Myocyte (in vitro differentiated cells): ENCODE measurements at regions not wholly inside any gene's neighbourhood (a gene's known extent, or its start where the extent isn't known, plus 50 kb on each side); places are given as distances from the start of the nearest gene placed in this dataset.

Source experiments
- DNase-seq: peaks from one replicate; pipeline ENCODE4 v3.0.0-alpha.2; 2012; ENCODE audit warnings: low read depth

DNA sequence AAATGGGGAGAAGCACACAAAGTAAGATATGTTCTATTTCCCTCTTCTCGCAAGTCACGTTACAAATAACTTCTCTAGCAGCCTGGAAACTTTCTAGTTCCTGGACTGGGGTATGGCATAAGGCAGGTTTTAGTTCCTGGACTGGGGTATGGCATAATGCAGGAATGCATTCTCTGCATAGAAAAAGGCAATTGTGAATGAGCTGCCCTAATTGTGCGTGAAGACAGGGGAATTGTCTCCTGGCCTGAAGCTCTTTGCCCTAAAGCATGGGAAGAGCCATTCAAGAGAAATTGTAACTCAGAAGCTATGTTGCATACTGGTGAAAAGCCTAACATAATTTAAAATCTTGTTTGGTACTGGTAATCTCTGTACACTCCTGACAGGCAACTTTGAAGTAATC lies 54.3 kb upstream of the CBLB start:
- no peak for DNase-seq

DNA sequence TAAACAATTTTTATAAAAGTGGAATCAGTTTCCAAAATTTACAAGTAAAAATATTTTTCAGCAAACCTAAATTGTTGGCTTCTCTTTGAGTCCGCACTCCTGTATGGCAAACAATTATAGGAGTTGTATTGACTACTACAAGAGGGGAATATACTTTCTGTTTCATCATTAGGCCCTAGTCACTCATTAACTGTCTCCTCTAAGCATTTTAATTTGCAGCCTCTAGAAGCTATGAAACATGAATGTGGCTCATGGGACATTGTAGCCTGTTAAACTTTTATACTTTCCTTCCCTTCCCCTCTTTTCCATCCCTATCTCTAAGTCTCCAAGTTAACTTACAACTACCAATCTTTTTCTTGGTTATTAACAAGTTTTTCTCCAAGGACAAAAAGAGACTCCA lies 58.9 kb upstream of the CBLB start:
- no peak for DNase-seq

DNA sequence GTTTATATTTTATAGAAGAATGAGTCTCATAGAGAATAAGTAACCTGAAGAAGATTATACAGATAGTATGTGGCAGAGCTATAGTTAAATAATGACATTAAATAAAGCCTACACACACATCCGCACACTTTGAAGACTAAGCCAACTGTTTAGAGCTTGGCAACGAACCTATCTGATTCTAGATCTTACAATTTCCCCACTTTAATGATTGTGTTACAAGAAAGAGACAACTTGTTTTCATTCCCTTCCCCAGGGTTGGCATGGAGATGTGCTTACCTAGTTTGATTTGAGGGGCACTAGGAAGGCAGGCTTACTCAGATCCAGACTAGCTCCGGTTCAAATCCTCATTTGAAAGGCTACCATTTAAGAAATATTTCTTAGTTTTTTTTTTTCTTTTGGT lies 61.9 kb upstream of the CBLB start:
- DNase-seq = no peak

DNA sequence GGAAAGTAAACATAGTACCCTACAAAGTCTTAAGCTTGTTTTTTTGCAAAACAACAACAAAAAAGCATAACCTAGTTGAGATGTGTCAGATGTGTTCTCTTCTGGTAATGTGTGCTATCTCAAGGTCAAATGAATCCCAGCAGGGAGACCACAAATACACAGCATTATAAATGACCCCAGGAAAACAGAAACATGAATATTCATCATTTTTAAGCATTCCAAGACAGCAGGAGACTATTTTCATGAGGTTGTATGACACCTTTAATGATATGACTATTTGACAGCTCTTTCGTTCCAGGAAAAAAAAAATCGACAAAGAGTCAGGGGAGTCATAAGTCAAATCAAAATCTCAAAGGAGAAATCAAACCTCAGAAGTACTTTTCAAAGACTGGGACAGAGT lies 62.7 kb upstream of the CBLB start:
- DNase-seq = no peak

DNA sequence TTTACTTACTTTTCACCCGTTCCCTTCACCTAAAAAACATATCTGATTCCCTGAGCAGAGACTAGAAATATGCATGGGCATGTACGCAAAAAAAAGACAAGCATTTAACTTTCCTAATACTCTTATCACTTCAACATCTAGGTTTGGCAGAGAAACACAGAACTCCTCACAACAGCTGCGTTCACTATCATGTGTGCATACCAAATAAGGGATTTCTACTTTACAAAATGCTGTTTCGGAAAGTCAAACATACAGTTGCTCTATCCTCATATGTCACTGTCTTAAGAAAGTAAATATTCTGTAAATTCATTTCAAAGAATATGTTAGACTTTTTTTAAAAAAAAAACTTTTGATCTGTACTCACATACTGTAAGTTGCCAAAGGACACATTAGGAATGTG lies 65.1 kb upstream of the CBLB start:
- peak; percentile 57 for DNase-seq

DNA sequence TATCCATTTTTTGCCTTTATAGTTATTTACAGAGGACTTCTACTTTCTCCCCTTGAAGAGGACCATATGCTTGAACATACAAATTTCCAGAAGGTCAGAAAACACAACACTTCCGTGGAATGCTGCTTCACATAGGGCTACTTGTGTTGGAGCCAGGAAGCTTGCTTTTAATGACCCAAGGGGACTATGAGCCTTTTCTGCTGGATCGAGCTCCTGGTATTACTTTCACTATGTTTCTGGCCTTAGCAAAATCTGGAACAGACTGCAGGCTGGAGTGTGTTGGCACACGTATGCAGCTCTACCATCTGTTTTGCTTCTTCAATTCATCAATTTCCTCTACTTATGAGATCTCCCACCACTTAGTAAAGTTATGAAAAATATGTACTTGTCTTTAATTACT lies 69.3 kb upstream of the CBLB start:
- peak; percentile 56 for DNase-seq

DNA sequence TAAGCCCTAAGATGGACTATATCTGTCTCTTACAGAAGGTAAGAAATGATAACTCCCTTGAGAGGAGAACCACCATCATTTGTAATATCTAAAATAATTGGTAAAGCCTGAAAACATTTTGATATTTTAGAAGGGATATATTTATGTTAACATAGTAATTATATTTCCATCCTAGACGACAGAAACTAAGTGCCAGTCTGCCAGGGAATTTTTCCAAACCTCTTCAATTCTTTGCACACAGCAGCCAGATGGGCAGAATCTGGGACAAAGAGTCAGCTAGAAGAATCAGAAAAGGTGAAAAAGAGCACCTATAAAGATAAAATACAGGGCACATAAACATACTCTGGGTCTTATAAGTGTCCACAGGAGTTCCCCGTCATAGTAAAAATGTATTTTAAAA lies 70.0 kb upstream of the CBLB start:
- no peak for DNase-seq

DNA sequence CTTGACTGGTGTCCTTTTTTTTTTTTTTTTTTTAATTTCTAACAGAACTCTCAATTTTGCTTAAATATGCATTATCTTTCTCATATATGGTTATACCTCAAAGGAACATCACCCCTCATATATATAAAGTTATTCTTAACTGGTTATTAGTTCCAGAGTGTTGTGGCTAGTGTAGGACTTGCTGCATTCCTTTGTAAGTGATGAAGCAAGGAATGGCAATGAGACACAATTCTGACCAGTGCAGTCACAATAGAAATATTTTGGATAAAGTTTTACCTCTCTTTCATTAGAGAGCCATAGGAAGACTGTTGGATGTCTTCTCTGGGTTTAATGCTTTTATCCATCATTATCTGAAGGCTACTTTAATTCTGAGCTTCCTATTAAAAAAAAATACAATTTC lies 75.5 kb upstream of the CBLB start:
- DNase-seq = no peak

DNA sequence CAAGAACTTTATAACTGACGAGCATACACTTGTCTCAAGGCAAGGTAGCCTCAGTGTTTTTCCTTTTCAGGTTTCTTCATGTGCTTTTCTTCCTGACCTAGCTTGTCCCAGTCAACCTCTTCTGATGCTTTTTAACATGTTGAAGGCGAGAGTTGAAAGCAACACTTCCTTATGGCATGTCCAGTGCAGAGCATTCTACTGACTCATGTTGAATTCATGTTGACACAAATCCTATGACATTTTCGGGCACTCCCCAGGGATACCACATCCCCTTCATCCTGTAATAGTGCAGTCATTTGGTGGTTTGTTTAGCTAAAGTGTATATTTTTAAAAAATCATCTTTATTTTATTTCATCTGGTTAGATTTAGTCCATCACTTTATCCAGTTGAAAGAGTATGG lies 75.9 kb upstream of the CBLB start:
- peak; percentile 58 for DNase-seq

DNA sequence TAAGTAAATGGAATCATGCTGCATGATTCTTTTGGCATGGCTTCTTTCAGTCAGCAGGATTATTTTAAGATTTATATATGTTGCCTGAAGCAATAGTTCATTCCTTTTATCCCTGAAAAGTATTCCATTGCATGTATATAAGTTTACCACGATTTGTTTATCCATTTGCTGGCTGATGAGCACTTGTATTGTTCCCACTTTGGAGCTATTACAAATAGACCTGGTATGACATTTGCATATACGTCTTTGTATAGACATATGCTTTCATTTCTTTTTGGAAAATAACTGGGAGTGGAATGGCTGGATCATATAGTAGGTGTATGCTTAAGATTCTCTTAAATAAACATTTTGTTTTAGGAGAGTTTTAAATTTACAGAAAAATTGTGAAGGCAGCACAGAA lies 79.3 kb upstream of the CBLB start:
- no peak for DNase-seq

DNA sequence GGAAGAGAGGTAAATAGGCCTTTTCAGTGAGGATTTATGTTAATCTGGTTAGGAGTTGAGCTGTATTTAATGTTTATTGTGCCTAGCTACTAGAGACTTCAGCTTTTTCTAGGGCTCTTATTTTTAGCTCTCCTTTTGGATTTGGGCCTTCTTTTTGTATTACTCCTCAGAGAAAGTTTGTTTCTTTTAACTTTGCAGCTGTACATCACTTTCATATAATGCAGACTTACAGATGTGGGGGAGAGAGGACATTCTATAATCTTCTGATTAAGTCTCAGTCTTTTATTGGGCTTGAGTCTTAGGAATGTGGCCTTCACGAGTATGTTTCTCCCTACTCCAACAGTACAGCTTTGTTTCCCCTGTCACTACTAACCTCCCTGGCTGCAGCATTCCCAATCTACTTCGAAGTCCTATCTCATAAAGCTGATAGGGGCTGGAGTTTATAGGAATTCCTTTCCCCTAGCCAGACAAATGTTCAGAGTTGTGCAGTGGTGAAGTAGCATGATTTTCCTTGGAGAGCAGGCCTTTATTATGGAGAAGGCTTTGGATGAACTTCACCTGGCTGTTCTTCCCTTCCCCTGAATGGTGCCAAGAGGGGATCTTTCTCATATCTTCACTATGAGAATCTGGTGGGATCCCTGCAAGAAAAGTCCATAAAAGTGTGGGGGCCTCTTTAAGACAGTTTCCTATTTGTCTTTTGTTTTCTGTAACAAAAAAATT lies 82.2 kb upstream of the CBLB start:
- no peak for DNase-seq

DNA sequence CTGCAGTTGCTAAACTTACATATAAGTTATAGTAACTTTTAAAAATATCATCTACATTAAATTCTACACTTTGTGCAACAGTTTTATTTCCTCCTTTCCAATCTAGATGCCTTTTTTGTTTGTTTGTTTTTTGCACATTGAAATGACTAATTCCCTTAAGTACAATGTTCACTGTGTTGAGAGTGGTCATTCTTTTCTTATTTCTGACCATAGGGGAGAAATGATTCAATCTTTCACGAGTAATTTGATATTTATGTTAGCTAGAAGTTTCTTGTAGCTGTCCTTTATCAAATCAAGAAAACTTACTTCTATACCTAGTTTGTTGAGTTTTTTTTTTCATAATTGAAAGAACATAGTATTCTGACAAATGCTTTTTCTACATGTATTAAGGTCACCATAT lies 85.0 kb upstream of the CBLB start:
- DNase-seq = no peak

DNA sequence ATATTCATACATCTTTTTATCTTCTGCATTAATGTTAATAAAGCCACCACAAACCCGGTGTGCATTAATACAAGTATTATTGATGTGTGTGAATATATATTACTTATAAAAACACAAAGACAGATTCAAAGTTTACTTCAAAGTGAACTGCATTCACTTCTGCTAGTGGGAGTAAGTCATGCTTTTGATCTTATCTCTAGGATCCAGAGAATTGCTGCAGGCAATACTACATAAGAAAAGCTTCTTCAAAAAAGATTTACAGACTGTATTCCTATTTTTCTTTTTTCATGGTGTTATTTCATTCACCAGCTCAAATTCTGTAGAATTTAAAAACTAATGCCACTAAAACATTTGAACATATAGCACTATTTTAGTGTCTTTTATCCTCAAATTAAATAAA lies 87.5 kb upstream of the CBLB start:
- no peak for DNase-seq

DNA sequence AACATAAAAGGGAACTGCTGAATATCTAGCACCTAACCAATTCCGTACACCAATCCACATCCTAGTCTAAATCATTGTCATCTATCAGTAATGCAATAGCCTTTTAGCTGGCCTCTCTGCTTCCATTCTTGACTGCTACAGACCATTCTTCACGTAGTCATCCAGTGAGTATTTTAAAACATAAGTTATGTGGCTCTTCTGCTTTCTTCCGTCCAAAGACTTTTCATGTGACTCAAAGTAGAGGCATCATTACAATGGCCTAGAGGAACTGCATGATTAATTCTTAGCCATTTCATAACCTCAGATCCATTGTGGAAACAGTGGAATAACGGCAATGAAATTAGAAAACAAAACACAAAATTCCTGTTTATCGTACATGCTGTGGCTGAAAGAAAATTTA lies 88.9 kb upstream of the CBLB start:
- DNase-seq = no peak

DNA sequence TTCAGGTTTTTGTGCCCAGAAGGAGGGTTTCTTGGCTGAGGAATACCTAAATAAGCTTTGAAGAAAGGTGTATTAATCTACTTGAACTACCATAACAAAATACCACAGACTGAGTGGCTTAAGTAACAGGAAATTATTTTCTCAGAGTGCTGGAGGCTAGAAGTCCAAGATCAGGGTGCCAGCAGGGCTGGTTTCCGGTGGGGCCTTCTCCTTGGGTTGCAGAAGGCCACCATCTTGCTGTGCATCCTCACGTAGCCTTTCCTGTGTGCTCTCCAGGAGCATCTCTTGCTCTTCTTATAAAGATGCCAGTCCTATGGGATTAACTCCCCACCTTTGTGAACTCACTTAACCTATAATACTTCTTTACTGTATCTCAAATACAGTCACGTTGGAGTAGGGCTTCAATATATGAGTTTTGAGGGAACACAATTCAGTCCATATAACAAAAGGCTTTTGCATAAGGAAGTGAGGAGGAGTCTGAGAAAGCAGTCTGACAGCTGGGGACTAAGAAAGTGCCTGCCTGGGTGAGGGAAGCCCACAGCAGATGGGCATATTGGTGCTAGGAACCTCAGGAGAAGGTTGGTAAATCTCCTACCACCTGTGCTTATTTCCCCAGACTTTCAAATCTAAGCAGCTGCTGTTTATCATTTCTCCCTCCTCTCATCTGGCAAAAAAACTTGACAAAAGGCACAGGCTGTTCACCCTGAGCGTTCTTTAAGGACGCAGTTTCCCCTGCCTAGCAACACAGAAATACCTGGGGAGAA lies 89.6 kb upstream of the CBLB start:
- peak; percentile 78 for DNase-seq

DNA sequence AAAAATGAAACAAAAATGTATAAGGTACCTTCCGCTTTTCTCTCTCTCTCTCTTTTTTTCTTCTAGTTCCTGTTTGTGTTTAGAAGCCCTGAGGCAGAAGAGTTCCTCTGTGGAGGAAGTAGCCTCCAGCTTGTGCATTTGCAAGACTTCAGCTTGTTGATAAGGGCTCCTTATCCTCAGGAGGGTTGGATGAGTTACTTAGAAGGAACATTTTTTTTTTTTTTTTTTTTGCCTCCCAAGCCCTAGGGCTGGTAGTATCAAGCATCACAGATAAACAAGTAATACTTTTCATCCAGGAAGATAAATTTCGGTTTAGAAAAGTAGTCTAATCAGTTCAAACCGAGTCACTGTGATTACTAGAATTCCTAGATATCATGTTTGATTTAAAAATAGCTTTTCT lies 91.0 kb upstream of the CBLB start:
- DNase-seq = no peak

DNA sequence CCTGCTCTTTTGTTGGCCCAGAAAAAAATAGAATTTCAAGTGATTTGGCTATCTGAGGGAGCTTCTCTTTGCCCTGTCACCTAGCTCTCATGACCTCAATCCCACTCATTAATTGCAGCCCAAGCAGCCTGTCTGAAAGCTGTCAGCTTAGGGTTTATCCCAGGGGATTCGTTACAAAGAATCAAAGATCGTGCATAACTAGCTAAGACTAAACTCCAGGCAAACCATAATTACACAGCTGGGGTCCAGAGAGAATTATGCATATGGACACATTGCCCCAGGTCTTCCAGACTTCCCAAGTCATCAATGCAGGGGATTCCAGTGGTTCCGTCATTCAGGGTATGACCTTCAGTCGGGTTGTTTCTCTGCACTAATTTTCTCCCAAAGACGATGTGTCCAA lies 91.6 kb upstream of the CBLB start:
- DNase-seq = no peak

DNA sequence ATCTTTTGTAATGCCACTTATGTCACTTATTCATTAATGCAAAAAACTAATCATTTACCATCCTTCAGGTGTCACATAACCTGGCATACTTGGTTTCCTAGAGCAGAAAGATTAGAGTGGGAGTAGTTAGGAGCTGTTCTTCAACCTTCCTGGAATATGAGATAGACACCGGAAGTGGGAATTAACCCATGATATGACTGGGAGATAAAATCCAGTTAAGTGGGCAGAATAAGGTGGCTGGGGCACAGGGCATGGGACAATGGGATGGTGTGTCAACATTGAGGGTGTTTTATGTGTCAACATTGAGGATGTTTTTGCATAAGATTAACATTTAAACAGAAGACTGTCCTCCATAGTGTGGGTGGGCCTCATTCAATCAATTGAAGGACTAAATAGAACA lies 94.3 kb upstream of the CBLB start:
- no peak for DNase-seq

DNA sequence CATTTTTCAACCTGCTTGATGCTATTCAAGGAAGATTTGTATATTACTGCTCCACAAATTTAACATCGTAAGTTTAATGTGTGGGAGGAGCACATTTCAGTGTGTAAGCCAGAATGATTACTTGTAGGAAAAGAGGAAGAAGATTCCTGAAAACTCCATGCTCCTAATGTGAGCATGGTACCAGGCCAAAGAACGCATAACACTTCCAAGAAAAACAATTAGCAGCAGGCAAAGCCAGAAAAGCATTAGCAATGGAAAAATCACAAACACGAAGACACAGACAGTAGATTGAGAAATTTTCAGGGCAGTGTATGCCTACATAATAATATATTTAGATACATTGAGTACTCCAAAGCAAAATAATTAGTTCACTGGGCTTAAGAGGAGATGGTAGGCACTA lies 96.6 kb upstream of the CBLB start:
- DNase-seq = peak; percentile 11

DNA sequence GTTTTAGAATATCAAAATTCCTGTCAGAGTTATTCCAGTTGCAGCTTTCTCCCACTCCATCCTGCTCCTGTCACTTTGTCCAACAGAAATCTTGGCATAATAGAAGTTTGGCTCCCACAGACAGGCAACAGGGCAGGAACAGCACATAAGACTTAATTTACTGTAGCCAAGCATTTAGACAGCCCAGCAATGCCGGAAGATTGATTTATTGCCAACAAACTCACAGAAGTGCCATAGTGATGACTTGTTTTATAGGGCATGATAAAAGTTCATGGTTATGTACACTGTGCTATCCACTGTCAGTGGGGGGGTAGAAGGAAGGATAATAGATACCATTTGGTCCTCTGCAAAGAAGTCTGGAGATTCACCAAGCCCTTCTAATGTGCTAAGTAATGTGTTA lies 98.3 kb upstream of the CBLB start:
- DNase-seq = no peak

DNA sequence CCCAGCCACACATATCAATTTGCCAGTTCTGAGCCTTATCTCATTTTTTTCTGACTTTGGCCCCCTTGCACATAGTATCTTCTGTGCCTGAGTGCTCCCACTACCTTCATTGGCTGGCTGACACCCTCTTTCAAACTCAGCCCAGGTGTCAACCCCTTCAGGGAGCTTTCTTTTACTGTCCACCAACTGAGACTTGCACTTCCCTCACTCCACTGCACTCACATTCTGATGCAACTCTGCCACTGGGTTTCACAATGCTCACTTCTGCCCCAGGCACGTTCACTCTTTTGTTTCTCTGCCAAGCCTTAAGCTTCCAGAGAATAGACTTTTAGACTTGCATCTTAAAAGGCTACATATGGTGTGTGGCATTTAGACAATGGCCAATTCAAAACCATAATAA lies 101.5 kb upstream of the CBLB start:
- peak; percentile 22 for DNase-seq

DNA sequence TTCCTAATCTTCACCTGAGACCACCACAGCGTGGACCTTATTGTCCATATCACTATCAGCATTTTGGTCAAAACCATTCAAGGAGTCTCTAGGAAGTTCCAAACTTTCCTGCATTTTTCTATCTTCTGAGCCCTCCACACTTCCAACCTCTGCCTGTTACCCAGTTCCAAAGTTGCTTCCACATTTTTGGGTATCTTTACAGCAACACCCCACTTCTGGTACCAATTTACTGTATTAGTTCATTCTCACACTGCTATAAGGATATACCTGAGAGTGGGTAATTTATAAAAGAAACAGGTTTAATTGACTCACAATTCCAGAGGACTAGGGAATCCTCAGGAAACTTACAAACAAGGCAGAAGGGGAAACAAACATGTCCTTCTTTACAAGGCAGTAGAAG lies 103.3 kb upstream of the CBLB start:
- DNase-seq = no peak

DNA sequence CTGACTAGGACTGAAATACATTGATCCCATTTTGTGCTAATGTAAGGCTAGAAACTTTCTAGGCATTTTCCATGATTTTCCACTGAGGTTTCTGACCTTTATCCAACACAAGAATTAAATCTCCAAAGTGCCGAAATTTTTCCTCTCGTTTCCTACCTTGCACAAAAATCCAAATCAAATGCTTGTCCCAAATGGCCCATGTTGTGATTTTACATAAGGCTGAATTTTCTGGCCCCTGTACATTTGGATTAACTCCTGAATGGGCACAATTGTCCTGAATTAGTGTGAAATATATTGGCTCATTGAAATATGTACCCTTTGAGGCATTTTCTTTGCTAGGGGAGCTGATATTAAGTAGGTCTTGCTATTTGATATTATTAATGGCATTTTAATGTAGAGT lies 105.6 kb upstream of the CBLB start:
- DNase-seq = no peak
